ENCODE measurements at regions not wholly inside any gene's neighbourhood (a gene's known extent, or its start where the extent isn't known, plus 50 kb on each side); places are given as distances from the start of the nearest gene placed in this dataset.

GRCh38 chr2:23065936-23066335 lies 319.0 kb upstream of the KLHL29 start:
- TF ChIP-seq CTCF (IDR thresholded peaks at IDR 0.05; ENCODE audit: low read depth, low read length, poor library complexity, severe bottlenecking) = no peak
- no peak for TF ChIP-seq EZH2phosphoT487 (IDR thresholded peaks at IDR 0.05; ENCODE audit: borderline replicate concordance, low read length)
